HG02678 (cell line): ENCODE measurements at regions not wholly inside any gene's neighbourhood (a gene's known extent, or its start where the extent isn't known, plus 50 kb on each side); places are given as distances from the start of the nearest gene placed in this dataset.

ENCODE experiments used
- ATAC-seq: cut with Tn5 transposase; IDR thresholded peaks from one replicate; pipeline ENCODE4 v1.9.1; 2021; ENCODE audit warnings: mild to moderate bottlenecking, moderate library complexity; ENCODE audit not compliant: unreplicated experiment

DNA sequence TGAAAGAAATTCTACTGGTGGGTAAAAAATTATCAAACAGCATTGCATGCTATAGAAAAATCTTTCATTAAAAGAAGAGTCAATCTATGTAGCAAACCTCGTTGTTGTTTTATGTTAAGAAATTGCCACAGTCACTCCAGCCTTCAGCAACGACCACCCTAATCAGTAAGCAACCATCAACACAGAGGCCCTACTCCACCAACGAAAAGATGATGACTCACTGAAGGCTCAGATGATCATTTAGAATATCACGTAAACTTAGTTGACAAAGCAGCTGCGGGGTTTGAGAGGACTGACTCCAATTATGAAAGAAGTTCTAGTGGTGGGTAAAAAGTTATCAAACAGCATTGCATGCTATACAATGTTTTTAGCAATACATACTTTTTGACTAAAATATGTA lies 242.6 kb downstream of the DRD1 start:
- ATAC-seq = no peak

DNA sequence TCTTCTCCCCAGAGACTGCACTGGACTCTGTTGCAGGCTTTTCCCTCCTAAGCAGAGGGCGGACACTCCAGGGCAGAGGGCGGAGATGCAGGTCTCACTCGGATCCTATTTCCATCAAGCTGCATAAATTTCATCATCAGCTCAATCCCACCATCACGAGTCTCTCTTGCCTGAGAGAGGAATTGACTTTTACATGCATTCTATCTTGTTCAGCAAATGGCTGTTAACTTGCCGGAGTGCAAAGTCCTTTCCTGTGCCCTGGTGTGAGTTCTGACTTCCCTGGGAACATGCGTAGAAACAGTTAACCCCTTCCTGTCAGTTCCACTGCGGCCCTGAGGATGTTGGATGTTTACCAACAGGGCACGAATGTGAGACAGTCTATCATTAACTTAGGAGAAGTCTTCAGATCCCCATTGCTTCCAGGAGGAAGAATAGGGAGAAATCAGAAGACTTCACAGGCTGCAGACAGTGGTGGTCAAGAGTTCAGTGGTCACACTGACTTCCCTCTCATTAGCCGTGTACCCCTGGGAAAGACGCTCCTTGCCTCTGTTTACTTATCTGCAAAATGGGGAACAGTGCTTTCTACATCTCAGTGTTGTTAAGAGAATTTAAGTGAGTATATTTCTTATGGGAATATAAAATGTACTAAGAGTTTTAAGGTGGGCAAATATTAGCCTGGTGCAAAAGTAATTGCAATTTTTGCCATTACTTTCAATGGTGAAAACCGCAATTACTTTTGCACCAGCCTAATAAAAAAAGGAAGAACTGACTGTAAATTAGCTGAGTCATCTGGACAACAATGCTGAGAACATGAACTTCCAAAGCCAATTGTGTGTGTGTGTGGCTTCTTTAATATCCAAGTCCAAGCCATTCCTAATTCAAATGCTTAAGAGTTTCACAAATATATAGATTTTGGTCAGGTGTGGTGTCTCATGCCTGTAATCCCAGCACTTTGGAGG lies 248.0 kb downstream of the DRD1 start:
- no peak for ATAC-seq

DNA sequence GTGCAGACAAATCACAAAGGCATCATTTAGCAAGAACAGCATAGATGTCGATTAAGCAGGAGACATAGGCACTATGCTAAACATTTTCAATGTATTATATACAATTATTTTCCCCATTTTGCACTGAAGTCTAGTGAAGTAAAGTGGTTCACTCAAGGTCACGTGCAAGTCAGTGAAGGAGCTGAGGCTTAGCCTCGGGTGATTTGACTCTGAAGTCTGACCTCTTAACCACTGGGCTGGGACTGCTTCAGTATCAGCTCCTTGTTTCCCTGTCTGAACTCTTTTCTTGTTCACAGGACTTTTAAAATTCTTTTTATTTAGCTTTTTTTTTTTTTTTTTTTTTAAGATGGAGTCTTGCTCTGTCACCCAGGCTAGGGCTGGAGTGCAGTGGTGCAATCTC lies 262.7 kb downstream of the DRD1 start:
- ATAC-seq = no peak

DNA sequence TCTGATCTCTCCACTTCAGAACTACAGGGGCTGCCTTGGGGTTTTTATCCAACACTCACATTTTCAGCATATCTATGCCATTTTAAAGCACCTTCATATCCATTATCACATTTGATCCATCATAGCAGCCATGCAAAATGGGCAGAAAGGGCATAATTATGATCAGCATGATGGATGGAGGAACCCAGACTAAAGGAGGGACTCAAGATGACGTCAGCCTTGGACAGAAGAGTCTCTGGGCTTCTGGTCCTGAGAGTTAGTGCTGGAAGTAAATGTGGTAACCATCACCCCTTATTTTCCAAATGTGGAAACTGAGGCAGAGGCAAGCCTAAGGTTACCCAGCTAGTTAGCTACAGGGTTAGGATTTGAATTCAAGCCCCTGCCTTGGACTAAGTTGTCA lies 273.1 kb downstream of the DRD1 start:
- no peak for ATAC-seq

GRCh38 chr5:175168882-175169507 lies 275.0 kb downstream of the DRD1 start:
- ATAC-seq = no peak

DNA sequence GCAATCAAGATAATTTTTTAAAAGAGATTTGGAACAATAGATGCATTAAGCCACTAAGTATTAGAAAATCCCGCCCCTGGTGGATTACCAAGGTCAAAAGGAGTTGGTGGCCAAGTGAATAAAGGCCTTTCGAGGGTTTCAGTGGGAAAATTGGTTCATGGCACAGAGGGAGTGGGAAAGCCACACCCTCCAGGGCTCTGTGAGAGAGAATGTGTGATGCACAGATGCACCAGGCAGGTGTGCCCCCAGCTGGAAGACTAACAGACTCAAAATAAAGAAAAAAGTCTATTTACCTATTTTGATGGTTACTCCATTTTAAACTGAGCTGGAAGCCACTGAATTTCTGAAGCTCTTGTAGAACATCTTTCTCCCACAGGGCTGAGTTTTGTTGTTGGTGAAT lies 278.0 kb downstream of the DRD1 start:
- no peak for ATAC-seq

DNA sequence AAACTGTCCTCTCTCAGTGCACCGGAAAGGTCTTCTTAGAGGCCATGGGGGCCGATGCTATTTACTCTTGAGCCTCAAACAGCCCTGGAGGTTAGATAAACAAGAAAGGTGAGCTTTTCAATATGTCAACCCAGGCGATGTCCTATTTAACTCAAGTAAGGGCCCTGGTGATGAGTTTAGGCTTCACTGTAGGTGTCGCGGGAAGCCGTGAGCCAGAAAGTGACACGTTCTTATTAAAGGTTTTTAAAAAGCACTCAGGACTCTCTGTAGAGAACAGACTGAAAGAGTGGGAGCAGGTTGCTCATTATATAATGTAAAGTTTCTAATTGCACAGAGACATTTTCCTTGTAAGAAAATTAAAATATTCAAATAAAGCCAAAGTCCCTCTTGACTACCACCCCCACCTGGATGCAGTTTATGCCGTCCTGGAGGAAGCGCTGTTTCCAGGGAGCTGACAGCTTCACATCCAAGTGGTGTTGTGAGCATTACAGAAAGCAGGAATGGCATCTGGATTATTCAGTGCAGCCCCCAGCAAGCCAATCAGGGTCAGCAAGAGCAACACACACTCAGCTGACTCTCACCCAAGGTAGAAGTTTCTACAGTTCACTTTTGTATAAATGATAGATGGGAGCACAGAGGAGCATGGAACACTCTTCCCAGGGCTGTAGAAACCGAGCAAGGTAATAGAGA lies 280.3 kb downstream of the DRD1 start:
- no peak for ATAC-seq

DNA sequence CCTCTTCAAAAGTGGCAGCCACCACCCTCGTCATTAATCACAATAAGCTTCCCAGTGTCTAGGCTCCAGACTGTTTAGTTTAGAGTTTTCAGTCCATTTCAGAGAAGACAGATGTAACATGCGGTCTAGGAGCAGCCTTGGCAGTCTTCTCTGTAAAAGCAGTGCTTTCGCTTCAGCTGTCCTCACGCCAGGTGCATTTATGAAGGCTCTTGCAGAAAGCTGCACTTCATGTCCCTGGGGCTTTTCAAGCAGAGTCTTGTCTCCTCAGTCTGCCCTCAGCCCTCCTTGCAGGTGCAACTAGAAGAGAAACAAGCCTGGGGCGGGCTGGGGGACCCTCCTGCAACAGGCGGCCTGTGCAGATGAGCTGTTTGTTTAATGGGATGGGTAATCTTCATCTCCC lies 281.9 kb downstream of the DRD1 start:
- no peak for ATAC-seq

GRCh38 chr5:175159956-175160355 lies 284.0 kb downstream of the DRD1 start:
- ATAC-seq = no peak

- ATAC-seq = no peak
Observed at GRCh38 chr5:175148636-175149172, 295.3 kb downstream of the DRD1 start.

- no peak for ATAC-seq
Observed at GRCh38 chr5:175146733-175147132, 297.2 kb downstream of the DRD1 start.

DNA sequence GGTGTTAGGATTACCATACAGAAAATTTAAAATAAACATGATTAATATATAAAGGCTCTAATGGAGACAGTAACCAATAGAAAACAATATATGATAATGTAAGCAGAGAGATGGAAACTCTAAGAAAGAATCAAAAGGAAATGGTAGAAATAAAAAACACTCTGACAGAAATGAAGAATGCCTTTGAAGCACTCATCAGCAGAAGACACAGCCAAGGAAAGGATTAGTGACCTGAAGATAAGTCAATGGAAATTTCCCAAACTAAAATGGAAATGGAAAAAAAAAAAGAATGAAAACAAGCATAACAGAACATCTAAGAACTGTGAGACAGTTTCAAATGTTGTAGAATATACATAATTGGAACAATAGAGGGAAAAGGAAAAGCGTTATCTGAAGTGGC lies 302.6 kb downstream of the DRD1 start:
- ATAC-seq = no peak

DNA sequence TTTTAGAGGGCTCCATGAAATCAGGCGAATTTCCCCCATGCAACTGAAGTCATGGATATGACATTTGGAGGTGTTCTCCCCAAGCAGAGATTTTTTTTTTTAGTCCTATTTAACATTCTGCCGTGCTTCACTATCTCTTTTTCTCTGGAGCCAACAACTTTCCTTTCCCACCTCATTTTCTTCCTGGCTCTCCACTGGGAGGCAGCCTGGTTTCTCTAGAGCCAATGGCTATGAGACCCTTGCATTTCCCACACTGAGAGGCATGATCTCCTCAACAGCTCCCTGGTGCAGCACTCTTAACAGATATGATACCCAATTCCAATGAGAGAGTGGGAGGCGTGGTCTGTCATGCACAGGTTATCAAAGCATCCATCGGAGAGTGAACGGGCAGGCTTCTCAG lies 310.8 kb downstream of the DRD1 start:
- no peak for ATAC-seq

DNA sequence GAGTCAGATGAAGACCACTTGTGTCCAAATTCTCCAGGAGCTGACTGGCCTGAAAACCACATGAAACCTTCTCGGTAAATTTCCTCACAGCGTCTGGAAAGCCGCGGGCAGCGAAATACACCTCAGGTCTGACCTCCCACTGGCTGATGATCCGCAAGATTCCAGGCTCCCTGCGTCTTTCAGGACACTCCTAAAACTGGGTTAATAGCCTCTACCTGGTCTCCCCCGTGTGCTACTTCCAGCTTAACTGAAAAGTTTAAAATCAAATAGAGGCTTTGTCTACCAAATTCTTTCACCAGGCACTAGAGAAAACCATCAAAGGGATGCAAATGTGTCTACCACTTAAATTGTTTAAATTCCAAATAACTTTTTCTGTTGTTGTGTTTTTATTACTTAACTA lies 312.6 kb downstream of the DRD1 start:
- ATAC-seq = no peak

DNA sequence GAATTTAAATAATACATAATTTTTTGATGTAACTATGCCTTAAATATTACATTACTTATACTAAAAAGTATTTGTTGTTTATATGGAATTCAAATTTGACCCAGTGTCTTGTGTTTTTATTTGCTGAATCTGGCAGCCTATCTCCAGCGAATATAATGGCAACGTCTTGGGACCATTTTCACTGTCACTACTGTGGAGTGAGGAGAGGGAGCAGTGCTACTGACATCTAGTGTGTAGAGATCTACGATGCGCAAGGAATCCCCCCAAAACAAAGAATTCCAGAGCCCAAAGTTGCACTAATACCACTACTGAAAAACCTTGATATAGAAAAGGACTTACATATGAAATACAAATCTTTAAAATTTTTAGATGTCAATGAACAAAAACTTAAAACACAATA lies 314.4 kb downstream of the DRD1 start:
- no peak for ATAC-seq

DNA sequence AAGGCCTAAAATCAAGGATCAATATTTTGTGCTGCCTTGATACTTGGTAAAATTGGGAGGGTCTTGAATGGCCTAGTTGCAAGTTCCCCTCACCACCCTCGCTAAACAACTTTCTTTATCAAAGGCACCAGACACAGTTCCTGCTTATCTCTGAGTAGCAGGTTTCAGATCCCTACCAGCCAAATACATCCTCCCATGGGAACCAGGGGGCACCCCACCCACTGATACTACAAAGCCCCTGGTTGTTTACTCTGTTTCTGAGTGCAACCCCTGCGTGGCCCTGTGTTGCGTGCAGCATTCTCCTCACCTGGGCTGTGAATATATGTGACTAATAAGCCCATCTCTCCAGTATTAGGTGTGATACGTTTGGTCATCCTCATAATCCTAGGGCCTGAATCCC lies 314.9 kb downstream of the DRD1 start:
- ATAC-seq = no peak

- ATAC-seq = no peak
Observed at GRCh38 chr5:175124821-175125220, 319.2 kb downstream of the DRD1 start.

DNA sequence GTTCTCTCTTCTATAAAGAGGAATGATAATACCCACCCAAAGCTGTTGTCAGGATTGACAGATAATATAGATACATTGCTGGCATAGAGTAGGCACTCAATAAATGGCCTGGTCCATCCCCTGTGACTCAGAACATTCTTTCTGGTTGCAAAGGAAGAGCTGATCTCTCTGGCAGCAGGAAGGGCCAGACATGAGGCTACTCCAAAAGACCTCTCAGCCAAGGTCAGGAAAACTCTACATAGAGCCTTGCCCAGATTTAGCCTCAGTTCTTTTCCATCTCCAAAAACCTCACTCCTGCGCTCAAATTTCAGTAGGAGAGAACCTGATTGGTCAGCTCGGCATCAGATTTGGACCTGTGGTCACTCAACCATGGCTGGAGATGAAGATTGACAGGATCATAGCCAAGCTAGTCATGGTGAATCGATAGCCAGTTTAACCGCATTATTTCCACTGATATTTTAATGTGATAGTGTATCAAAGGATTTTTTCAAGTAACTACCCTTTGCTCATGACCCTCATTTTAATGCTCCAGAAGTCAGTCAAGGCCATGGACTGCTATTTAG lies 319.6 kb downstream of the DRD1 start:
- no peak for ATAC-seq

GRCh38 chr5:175123542-175123941 lies 320.4 kb downstream of the DRD1 start:
- no peak for ATAC-seq

DNA sequence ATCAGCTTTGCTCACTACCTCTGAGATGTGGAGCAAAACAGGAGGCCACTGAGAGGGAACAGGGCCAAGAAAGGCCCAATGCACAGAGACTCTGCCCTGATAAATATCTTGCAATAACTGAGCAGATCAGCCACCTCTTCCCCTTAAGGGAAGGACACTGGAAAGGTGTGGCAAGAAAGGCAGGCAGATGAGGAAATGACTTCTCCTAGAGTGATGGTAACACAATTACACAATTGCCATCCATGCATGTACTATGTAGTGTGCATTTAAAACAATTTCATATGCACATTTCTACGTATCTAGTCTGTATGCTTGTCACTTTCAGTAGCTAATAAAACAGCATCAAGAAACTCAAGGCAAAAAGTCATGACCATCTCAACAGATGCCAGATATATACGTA lies 322.5 kb downstream of the DRD1 start:
- ATAC-seq = no peak

- no peak for ATAC-seq
Observed at GRCh38 chr5:175120412-175120811, 323.6 kb downstream of the DRD1 start.
